HEK293T (cell line): ENCODE measurements at regions not wholly inside any gene's neighbourhood (a gene's known extent, or its start where the extent isn't known, plus 50 kb on each side); places are given as distances from the start of the nearest gene placed in this dataset.

Experiments
- BHLHE40 ChIP-seq: fragments of 450-650 bp; IDR thresholded peaks from 2 replicates; pipeline ENCODE4 v1.6.1; 2016; ENCODE audit warnings: mild to moderate bottlenecking, moderate library complexity, borderline replicate concordance
- ELF4 ChIP-seq: fragments of 450-650 bp; IDR thresholded peaks from 2 replicates; pipeline ENCODE4 v1.6.1; 2017; ENCODE audit warnings: antibody characterized with exemption
- FOXA1 ChIP-seq: fragments of 450-650 bp; IDR thresholded peaks from 2 replicates; pipeline ENCODE4 v1.6.1; 2016; ENCODE audit warnings: mild to moderate bottlenecking
- FOXK2 ChIP-seq: fragments of 450-650 bp; IDR thresholded peaks from 2 replicates; pipeline ENCODE4 v1.6.1; 2016; ENCODE audit warnings: mild to moderate bottlenecking
- FOXM1 ChIP-seq: fragments of 450-650 bp; IDR thresholded peaks from 2 replicates; pipeline ENCODE4 v1.6.1; 2017; ENCODE audit warnings: mild to moderate bottlenecking, borderline replicate concordance
- SP1 ChIP-seq: fragments of 450-650 bp; IDR thresholded peaks from 2 replicates; pipeline ENCODE4 v1.6.1; 2017
- SUZ12 ChIP-seq: fragments of 450-650 bp; IDR thresholded peaks from 2 replicates; pipeline ENCODE4 v1.6.1; 2016; ENCODE audit warnings: mild to moderate bottlenecking
- TARDBP ChIP-seq: fragments of 450-650 bp; IDR thresholded peaks from 2 replicates; pipeline ENCODE4 v1.6.1; 2016
- ZNF384 ChIP-seq: fragments of 450-650 bp; IDR thresholded peaks from 2 replicates; pipeline ENCODE4 v1.6.1; 2016

DNA sequence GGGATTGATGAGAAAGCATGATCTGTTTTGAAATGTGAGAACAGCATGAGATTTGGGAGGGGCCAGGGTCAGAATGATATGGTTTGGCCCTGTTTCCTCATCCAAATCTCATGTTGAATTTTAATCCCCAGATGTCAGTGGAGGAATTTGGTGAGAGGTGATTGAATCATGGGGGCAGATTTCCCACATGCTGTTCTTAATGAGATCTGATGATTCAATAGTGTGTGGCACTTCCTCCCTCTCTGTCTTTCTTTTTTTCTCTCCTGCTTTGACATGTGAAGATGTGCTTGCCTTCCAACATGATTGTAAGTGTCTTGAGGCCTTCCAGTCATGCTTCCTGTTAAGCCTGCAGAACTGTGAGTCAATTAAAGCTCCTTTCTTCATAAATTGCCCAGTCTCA, 1060.3 kb upstream of the CITED2 start:
- TF ChIP-seq SP1 (no peak), BHLHE40 (no peak), FOXK2 (no peak), FOXM1 (no peak), SUZ12 (no peak), ELF4 (no peak), TARDBP (no peak), FOXA1 (no peak), ZNF384 (no peak)
